IPS DF 4.7 (cell line): ENCODE measurements at regions not wholly inside any gene's neighbourhood (a gene's known extent, or its start where the extent isn't known, plus 50 kb on each side); places are given as distances from the start of the nearest gene placed in this dataset.

Source experiments
- DNase-seq: peaks from one replicate; pipeline ENCODE4 v3.0.0-alpha.2; 2013; ENCODE audit warnings: low spot score; ENCODE audit errors: extremely low read depth

- no peak for DNase-seq
Observed at GRCh38 chrX:124984140-124984813, 335.4 kb upstream of the TEX13C start.

GRCh38 chrX:124986284-124986683, 333.4 kb upstream of the TEX13C start:
- DNase-seq = no peak

- no peak for DNase-seq
Observed at GRCh38 chrX:124993735-124994134, 325.9 kb upstream of the TEX13C start.

GRCh38 chrX:124994404-124994803, 325.3 kb upstream of the TEX13C start:
- DNase-seq = no peak

DNA sequence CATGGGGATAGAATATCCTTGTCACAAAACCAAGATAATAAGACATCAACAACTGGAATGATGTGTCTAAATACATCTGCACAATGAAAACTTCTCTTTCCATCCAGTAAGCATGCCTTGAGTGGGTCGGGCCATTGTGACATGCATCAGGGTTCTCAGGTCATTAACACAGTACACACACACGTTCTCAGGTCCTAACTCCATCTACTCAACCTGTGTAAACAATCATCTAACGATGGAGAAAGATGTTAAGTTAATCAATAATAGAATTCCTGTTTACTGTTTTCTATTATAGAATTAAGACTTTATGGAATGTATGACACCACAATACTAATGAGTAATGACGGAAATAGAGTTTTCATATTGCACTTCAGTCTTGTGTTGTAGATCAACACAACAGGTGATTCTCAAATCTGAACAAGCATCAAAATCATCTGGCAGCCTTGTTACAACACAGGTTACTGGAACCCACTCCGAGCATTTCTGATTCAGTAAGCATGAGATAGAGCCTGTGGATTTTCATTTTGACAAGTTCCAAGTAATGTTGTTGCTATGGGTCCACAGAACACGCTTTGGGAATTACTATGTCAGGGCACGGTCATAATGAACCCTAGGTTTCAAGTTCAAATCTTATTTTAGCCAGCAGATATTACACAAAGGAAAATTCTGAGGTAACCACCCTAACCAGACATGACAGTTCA, 315.8 kb upstream of the TEX13C start:
- DNase-seq = no peak

- no peak for DNase-seq
Observed at GRCh38 chrX:125004799-125005198, 314.9 kb upstream of the TEX13C start.

- no peak for DNase-seq
Observed at GRCh38 chrX:125005863-125006262, 313.8 kb upstream of the TEX13C start.

GRCh38 chrX:125006704-125007103, 313.0 kb upstream of the TEX13C start:
- DNase-seq = no peak

- no peak for DNase-seq
Observed at GRCh38 chrX:125012585-125012984, 307.1 kb upstream of the TEX13C start.

DNA sequence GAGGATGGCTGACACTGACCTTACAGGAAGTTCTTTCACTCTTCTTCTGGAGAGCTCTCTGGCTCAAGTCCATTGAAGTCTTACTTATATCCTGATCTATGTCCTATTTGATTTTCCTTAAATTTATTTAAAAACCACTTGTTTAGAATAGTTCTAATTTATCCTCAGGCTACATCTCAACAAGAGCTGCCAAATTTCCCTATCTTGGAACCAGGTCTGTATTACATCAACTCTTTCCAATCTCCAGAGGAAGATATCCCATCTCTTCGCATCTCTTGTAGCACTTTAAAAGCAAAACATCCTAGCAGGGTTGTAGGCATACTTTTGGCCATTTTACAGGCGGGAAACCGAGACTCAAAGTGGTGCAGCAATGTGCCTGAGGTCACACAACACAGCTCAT, 290.5 kb upstream of the TEX13C start:
- no peak for DNase-seq
